Endothelial cell (in vitro differentiated cells): ENCODE measurements at regions not wholly inside any gene's neighbourhood (a gene's known extent, or its start where the extent isn't known, plus 50 kb on each side); places are given as distances from the start of the nearest gene placed in this dataset.

ENCODE experiments used
- DNase-seq: peaks from one replicate; pipeline ENCODE4 v3.0.0; 2021; ENCODE audit warnings: low spot score
- H3K27ac Mint-ChIP-seq: one replicate; pipeline ENCODE4 v1.8.0; 2021; ENCODE audit warnings: mixed read lengths, inconsistent platforms; ENCODE audit not compliant: unreplicated experiment
- H3K27me3 Mint-ChIP-seq: one replicate; pipeline ENCODE4 v1.8.0; 2021; ENCODE audit warnings: mild to moderate bottlenecking, moderate library complexity, mixed read lengths, inconsistent platforms; ENCODE audit not compliant: unreplicated experiment
- H3K36me3 Mint-ChIP-seq: one replicate; pipeline ENCODE4 v1.8.0; 2021; ENCODE audit warnings: mild to moderate bottlenecking, low read depth, mixed read lengths, inconsistent platforms; ENCODE audit not compliant: unreplicated experiment
- H3K4me1 Mint-ChIP-seq: one replicate; pipeline ENCODE4 v1.8.0; 2021; ENCODE audit warnings: mild to moderate bottlenecking, mixed read lengths, inconsistent platforms; ENCODE audit not compliant: unreplicated experiment
- H3K4me3 Mint-ChIP-seq: one replicate; pipeline ENCODE4 v1.8.0; 2021; ENCODE audit warnings: mild to moderate bottlenecking, mixed read lengths, inconsistent platforms; ENCODE audit not compliant: unreplicated experiment
- H3K9me3 Mint-ChIP-seq: one replicate; pipeline ENCODE4 v1.8.0; 2021; ENCODE audit warnings: mixed read lengths, inconsistent platforms; ENCODE audit not compliant: unreplicated experiment
- CTCF ChIP-seq: fragments of 200-600 bp; sonication (generic); IDR thresholded peaks from one replicate; pipeline ENCODE4 v1.5.0; 2021; ENCODE audit warnings: antibody characterized with exemption; ENCODE audit not compliant: unreplicated experiment

GRCh38 chr4:128544272-128544671 is 256.7 kb upstream of the PGRMC2 start:
- DNase-seq, result no peak
- H3K27me3 Mint-ChIP-seq, result no peaks in the 10 kb centered on the region
- no peak overlapping the region for H3K4me3 Mint-ChIP-seq
- H3K4me1 Mint-ChIP-seq, result no peaks in the 10 kb centered on the region
- no peaks in the 10 kb centered on the region for H3K9me3 Mint-ChIP-seq
- TF ChIP-seq CTCF, result no peak
- H3K27ac Mint-ChIP-seq, result no peak overlapping the region
- no peaks in the 10 kb centered on the region for H3K36me3 Mint-ChIP-seq

GRCh38 chr4:128543696-128544095 is 256.1 kb upstream of the PGRMC2 start:
- Mint-ChIP-seq H3K9me3 (no peaks in the 10 kb centered on the region), H3K27ac (no peak overlapping the region), H3K4me1 (no peaks in the 10 kb centered on the region), H3K4me3 (no peak overlapping the region), H3K27me3 (no peaks in the 10 kb centered on the region), H3K36me3 (no peaks in the 10 kb centered on the region)
- no peak for TF ChIP-seq CTCF
- no peak for DNase-seq

- no peak overlapping the region for H3K4me3 Mint-ChIP-seq
- no peak overlapping the region for H3K27ac Mint-ChIP-seq
- no peak for DNase-seq
- TF ChIP-seq CTCF, result no peak
- H3K9me3 Mint-ChIP-seq, result no peaks in the 10 kb centered on the region
- no peaks in the 10 kb centered on the region for H3K36me3 Mint-ChIP-seq
- H3K4me1 Mint-ChIP-seq, result peaks cover 5% of the 10 kb centered on the region
- no peaks in the 10 kb centered on the region for H3K27me3 Mint-ChIP-seq
Observed at GRCh38 chr4:128542047-128542446, 254.4 kb upstream of the PGRMC2 start.

- peaks cover 1% of the 10 kb centered on the region for H3K27me3 Mint-ChIP-seq
- H3K9me3 Mint-ChIP-seq, result no peaks in the 10 kb centered on the region
- no peak for TF ChIP-seq CTCF
- no peak for DNase-seq
- no peak overlapping the region for H3K4me3 Mint-ChIP-seq
- H3K4me1 Mint-ChIP-seq, result peaks cover 5% of the 10 kb centered on the region
- H3K27ac Mint-ChIP-seq, result no peak overlapping the region
- no peaks in the 10 kb centered on the region for H3K36me3 Mint-ChIP-seq
Observed at GRCh38 chr4:128540122-128540521, 252.5 kb upstream of the PGRMC2 start.

- H3K27ac Mint-ChIP-seq, result no peak overlapping the region
- no peak for TF ChIP-seq CTCF
- no peak for DNase-seq
- H3K9me3 Mint-ChIP-seq, result no peaks in the 10 kb centered on the region
- H3K4me1 Mint-ChIP-seq, result peaks cover 5% of the 10 kb centered on the region
- no peaks in the 10 kb centered on the region for H3K36me3 Mint-ChIP-seq
- peaks cover 1% of the 10 kb centered on the region for H3K27me3 Mint-ChIP-seq
- no peak overlapping the region for H3K4me3 Mint-ChIP-seq
Observed at GRCh38 chr4:128538111-128538882, 250.7 kb upstream of the PGRMC2 start.
